ENCODE measurements at regions not wholly inside any gene's neighbourhood (a gene's known extent, or its start where the extent isn't known, plus 50 kb on each side); places are given as distances from the start of the nearest gene placed in this dataset.

DNA sequence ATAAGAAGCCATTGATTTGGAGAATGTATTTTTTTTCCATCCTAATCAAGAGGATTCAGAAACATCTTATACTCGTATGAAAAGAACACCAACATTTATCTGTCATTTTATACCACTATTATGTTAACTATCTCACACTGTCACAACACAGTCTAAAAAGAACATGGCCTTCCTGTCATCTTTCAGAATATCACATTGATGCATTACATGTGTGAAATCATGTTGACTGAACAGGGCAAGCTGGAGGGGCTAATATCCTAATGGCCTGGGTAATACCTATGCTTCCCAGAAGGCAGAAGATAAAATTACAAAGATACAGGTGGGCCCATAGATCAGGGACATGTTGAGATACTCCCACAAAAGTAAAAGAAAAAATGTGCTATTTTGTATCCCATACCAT lies 611.7 kb downstream of the STIM2 start:
- Histone ChIP-seq H3K9ac (ENCODE audit: low read length in 2 of 2) (no peak overlapping the region), H3K9me3 (ENCODE audit: control insufficient read depth in 2 of 2, low read length in 2 of 2) (no peaks in the 10 kb centered on the region), H3K4me1 (ENCODE audit: control insufficient read depth, insufficient read depth, low read length) (no peaks in the 10 kb centered on the region), H3K27ac (ENCODE audit: low read length) (no peak overlapping the region), H3K27me3 (ENCODE audit: control insufficient read depth in 1 of 2, insufficient read depth in 2 of 2, low read length in 2 of 2) (no peaks in the 10 kb centered on the region), H3K36me3 (ENCODE audit: control insufficient read depth in 2 of 2, insufficient read depth in 2 of 2, low read length in 2 of 2) (no peaks in the 10 kb centered on the region), H3K4me3 (ENCODE audit: low read length in 2 of 2) (no peak overlapping the region)

DNA sequence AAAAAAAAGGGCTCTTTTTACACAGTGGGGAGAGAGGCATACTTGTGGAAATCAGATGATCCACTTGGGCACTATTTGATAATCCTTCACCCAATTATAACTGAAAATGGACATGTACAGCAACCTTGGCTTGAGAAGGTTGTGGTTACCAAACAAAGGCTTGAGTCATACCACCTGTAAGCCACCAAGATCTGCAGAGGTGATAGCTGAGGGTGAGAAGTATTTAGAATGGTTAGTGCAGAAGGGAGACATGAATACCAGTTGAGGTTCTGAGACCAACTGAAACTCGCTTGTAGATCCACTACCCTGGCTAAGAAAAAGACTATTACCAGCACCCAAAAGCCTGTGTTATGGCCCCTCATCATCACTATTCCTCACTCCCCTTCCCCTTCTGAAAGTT lies 614.0 kb downstream of the STIM2 start:
- Histone ChIP-seq H3K36me3 (ENCODE audit: control insufficient read depth in 2 of 2, insufficient read depth in 2 of 2, low read length in 2 of 2) (no peaks in the 10 kb centered on the region), H3K9ac (ENCODE audit: low read length in 2 of 2) (no peak overlapping the region), H3K9me3 (ENCODE audit: control insufficient read depth in 2 of 2, low read length in 2 of 2) (no peaks in the 10 kb centered on the region), H3K27ac (ENCODE audit: low read length) (no peak overlapping the region), H3K4me3 (ENCODE audit: low read length in 2 of 2) (no peak overlapping the region), H3K4me1 (ENCODE audit: control insufficient read depth, insufficient read depth, low read length) (no peaks in the 10 kb centered on the region), H3K27me3 (ENCODE audit: control insufficient read depth in 1 of 2, insufficient read depth in 2 of 2, low read length in 2 of 2) (no peaks in the 10 kb centered on the region)

DNA sequence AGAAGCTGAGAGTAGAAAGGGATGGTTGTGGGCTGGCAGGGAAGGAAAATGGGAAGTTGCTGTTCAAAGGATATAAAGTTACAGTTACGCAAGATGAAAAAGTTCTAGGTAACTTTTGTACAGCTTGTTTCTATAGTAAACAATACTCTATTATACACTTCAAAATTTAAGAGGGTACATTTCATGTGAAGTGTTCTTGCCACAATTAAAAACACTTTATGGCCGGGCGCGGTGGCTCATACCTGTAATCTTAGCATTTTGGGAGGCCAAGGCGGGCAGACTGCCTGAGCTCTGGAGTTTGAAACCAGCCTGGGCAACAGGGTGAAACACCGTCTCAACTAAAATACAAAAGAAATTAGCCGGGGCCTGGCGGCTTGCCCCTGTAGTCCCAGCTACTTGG lies 623.6 kb downstream of the STIM2 start:
- H3K27ac ChIP-seq (ENCODE audit: low read length), result no peak overlapping the region
- H3K4me1 ChIP-seq (ENCODE audit: control insufficient read depth, insufficient read depth, low read length), result no peaks in the 10 kb centered on the region
- H3K9ac ChIP-seq (ENCODE audit: low read length in 2 of 2), result no peak overlapping the region
- H3K4me3 ChIP-seq (ENCODE audit: low read length in 2 of 2), result no peak overlapping the region
- no peaks in the 10 kb centered on the region for H3K9me3 ChIP-seq (ENCODE audit: control insufficient read depth in 2 of 2, low read length in 2 of 2)
- H3K27me3 ChIP-seq (ENCODE audit: control insufficient read depth in 1 of 2, insufficient read depth in 2 of 2, low read length in 2 of 2), result no peaks in the 10 kb centered on the region
- no peaks in the 10 kb centered on the region for H3K36me3 ChIP-seq (ENCODE audit: control insufficient read depth in 2 of 2, insufficient read depth in 2 of 2, low read length in 2 of 2)

DNA sequence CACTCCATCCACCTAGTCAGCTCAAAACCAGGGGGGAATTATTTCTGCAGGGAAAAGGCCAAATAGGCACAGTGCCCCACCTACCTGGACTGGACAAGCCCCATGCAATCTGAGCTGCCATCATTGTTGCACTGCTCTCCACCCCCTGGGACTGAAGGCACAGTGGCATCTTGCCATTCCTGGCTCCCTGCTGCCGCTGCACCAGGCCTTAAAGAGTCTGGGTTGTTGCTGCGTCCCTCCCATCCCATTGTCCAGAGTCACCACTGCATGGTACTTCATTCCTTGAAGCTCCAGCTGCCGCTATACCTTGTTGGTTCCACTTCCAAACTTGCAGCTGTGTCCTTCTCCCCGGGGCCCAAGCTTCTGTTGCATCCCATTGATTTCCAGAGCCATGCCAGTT lies 629.7 kb downstream of the STIM2 start:
- H3K9ac ChIP-seq (ENCODE audit: low read length in 2 of 2), result no peak overlapping the region
- no peaks in the 10 kb centered on the region for H3K36me3 ChIP-seq (ENCODE audit: control insufficient read depth in 2 of 2, insufficient read depth in 2 of 2, low read length in 2 of 2)
- H3K27ac ChIP-seq (ENCODE audit: low read length), result no peak overlapping the region
- no peaks in the 10 kb centered on the region for H3K9me3 ChIP-seq (ENCODE audit: control insufficient read depth in 2 of 2, low read length in 2 of 2)
- H3K4me3 ChIP-seq (ENCODE audit: low read length in 2 of 2), result no peak overlapping the region
- H3K4me1 ChIP-seq (ENCODE audit: control insufficient read depth, insufficient read depth, low read length), result no peaks in the 10 kb centered on the region
- H3K27me3 ChIP-seq (ENCODE audit: control insufficient read depth in 1 of 2, insufficient read depth in 2 of 2, low read length in 2 of 2), result no peaks in the 10 kb centered on the region

DNA sequence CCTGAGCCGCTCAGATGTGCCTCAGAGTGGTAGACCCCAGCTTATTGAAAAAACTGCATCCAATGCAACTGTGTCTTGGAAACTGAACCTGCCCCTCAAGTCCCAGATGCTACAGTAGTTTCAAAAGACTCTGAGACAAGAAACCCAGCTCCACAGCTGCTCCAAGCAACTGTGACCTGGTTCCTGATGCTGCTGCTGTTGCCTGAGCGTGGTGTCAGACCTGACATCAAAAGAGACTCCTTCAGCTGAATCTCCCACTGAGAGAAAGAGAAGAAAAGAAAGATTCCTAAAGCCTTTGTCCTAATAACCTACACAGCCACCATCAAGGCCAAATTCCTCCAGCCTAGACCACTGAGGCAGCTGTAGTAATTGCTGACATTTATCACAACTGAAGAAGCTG lies 630.1 kb downstream of the STIM2 start:
- Histone ChIP-seq H3K27ac (ENCODE audit: low read length) (no peak overlapping the region), H3K36me3 (ENCODE audit: control insufficient read depth in 2 of 2, insufficient read depth in 2 of 2, low read length in 2 of 2) (no peaks in the 10 kb centered on the region), H3K4me1 (ENCODE audit: control insufficient read depth, insufficient read depth, low read length) (no peaks in the 10 kb centered on the region), H3K9ac (ENCODE audit: low read length in 2 of 2) (no peak overlapping the region), H3K9me3 (ENCODE audit: control insufficient read depth in 2 of 2, low read length in 2 of 2) (no peaks in the 10 kb centered on the region), H3K4me3 (ENCODE audit: low read length in 2 of 2) (no peak overlapping the region), H3K27me3 (ENCODE audit: control insufficient read depth in 1 of 2, insufficient read depth in 2 of 2, low read length in 2 of 2) (no peaks in the 10 kb centered on the region)

DNA sequence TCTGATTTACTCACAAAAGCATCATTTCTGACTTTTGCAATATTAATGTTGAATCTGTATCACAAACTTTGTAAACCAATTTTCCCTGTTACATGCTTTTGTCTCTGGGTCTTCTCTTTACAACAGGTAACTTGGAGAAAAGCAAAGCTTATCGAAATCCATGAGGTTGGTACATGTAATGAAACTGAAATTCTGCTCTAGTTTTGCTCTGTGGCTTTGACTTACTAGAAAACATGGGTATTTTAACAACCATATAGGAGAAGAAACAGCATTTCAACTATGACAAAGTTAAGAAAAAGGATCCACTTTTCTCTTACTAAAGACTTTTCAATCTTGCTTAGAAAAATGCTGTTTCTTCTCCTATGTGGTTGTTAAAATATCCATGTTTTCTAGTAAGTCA lies 645.8 kb downstream of the STIM2 start:
- Histone ChIP-seq H3K4me3 (ENCODE audit: low read length in 2 of 2) (no peak overlapping the region), H3K9ac (ENCODE audit: low read length in 2 of 2) (no peak overlapping the region), H3K27ac (ENCODE audit: low read length) (no peak overlapping the region), H3K9me3 (ENCODE audit: control insufficient read depth in 2 of 2, low read length in 2 of 2) (no peaks in the 10 kb centered on the region), H3K27me3 (ENCODE audit: control insufficient read depth in 1 of 2, insufficient read depth in 2 of 2, low read length in 2 of 2) (no peaks in the 10 kb centered on the region), H3K4me1 (ENCODE audit: control insufficient read depth, insufficient read depth, low read length) (no peaks in the 10 kb centered on the region), H3K36me3 (ENCODE audit: control insufficient read depth in 2 of 2, insufficient read depth in 2 of 2, low read length in 2 of 2) (no peaks in the 10 kb centered on the region)

DNA sequence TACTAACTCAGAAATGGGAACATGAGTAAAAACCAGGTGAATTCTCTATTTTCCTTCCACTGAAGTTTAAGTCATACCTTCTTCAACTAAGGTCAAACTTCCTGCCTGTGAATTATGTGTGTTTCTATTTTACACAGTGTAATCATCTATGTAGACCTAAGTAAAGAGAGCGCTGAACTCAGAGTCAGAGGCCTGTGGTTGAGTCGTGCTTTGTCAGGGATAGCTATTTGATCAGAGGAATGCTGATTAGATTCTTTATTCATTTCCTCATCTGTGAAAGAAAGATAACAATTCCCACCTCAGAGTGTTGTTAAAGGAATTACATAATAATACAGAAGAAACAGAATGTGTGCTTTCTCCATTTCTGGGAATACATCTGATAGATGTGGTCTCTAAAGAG lies 654.1 kb downstream of the STIM2 start:
- no peaks in the 10 kb centered on the region for H3K4me1 ChIP-seq (ENCODE audit: control insufficient read depth, insufficient read depth, low read length)
- H3K36me3 ChIP-seq (ENCODE audit: control insufficient read depth in 2 of 2, insufficient read depth in 2 of 2, low read length in 2 of 2), result no peaks in the 10 kb centered on the region
- H3K9me3 ChIP-seq (ENCODE audit: control insufficient read depth in 2 of 2, low read length in 2 of 2), result no peaks in the 10 kb centered on the region
- H3K27me3 ChIP-seq (ENCODE audit: control insufficient read depth in 1 of 2, insufficient read depth in 2 of 2, low read length in 2 of 2), result no peaks in the 10 kb centered on the region
- H3K9ac ChIP-seq (ENCODE audit: low read length in 2 of 2), result no peak overlapping the region
- no peak overlapping the region for H3K4me3 ChIP-seq (ENCODE audit: low read length in 2 of 2)
- H3K27ac ChIP-seq (ENCODE audit: low read length), result no peak overlapping the region

DNA sequence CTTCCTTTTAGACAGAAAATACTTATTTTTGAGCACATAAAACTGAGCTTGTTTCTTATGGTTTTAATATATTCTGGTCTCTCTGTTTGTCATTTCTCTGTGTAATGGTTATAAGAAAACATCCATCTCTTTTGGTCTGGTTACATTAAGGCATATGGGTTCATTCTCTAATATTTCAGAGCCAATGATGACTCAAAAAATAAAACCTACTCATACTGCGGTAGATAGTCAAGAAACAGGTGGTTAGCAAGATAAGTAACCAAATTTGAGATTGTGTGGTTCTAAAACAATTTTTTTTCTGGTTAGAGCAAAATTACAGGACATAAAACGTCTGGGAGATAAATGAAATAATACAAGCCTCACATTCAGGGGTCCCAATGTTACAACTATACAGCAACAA lies 654.5 kb downstream of the STIM2 start:
- Histone ChIP-seq H3K36me3 (ENCODE audit: control insufficient read depth in 2 of 2, insufficient read depth in 2 of 2, low read length in 2 of 2) (no peaks in the 10 kb centered on the region), H3K4me3 (ENCODE audit: low read length in 2 of 2) (no peak overlapping the region), H3K27ac (ENCODE audit: low read length) (no peak overlapping the region), H3K27me3 (ENCODE audit: control insufficient read depth in 1 of 2, insufficient read depth in 2 of 2, low read length in 2 of 2) (no peaks in the 10 kb centered on the region), H3K9ac (ENCODE audit: low read length in 2 of 2) (no peak overlapping the region), H3K9me3 (ENCODE audit: control insufficient read depth in 2 of 2, low read length in 2 of 2) (no peaks in the 10 kb centered on the region), H3K4me1 (ENCODE audit: control insufficient read depth, insufficient read depth, low read length) (no peaks in the 10 kb centered on the region)

DNA sequence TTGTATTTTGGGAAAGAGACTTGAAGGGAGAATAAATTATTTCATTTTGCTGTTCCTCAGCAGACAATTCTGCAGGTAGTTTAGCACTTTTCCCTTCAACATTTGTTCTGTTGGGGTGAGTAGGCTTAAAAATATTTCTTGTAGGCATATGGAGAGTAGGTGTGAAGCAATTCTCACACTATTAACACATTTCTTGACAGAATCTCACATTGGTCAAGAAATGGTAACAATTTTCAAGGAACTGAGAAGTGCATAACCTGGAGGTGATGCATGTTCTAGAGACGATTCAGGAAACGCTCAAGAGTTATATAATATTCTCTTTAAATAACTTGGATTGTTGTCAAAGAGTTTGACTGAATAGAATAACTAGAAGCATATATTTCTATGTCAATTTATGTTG lies 658.2 kb downstream of the STIM2 start:
- no peak overlapping the region for H3K4me3 ChIP-seq (ENCODE audit: low read length in 2 of 2)
- no peaks in the 10 kb centered on the region for H3K27me3 ChIP-seq (ENCODE audit: control insufficient read depth in 1 of 2, insufficient read depth in 2 of 2, low read length in 2 of 2)
- H3K4me1 ChIP-seq (ENCODE audit: control insufficient read depth, insufficient read depth, low read length), result no peaks in the 10 kb centered on the region

DNA sequence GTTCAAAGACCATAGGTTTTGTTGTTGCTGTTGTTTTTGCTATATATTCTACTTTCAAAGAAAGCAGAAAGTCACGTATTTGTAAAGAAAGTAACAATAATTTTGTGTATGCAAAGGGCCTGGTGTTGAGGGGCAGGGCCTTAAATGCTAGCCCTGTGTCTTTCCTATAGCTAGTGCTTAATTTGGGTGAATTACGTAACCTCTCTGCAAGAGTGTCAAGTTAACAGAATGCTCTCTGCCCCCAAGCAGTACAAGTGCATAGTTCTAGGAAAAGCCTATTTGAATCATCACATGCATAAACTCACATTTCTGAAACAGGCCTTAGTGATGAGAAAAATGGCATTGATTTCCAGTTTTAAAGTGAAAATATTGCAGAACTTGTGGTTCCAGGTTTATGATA lies 663.6 kb downstream of the STIM2 start:
- Histone ChIP-seq H3K4me3 (ENCODE audit: low read length in 2 of 2) (no peak overlapping the region), H3K9me3 (ENCODE audit: control insufficient read depth in 2 of 2, low read length in 2 of 2) (no peaks in the 10 kb centered on the region), H3K9ac (ENCODE audit: low read length in 2 of 2) (no peak overlapping the region), H3K27me3 (ENCODE audit: control insufficient read depth in 1 of 2, insufficient read depth in 2 of 2, low read length in 2 of 2) (no peaks in the 10 kb centered on the region), H3K4me1 (ENCODE audit: control insufficient read depth, insufficient read depth, low read length) (no peaks in the 10 kb centered on the region), H3K27ac (ENCODE audit: low read length) (no peak overlapping the region), H3K36me3 (ENCODE audit: control insufficient read depth in 2 of 2, insufficient read depth in 2 of 2, low read length in 2 of 2) (no peaks in the 10 kb centered on the region)

More for the DNA sequence above, 658.2 kb downstream of the STIM2 start:
- Histone ChIP-seq H3K36me3 (ENCODE audit: control insufficient read depth in 2 of 2, insufficient read depth in 2 of 2, low read length in 2 of 2) (no peaks in the 10 kb centered on the region), H3K9me3 (ENCODE audit: control insufficient read depth in 2 of 2, low read length in 2 of 2) (no peaks in the 10 kb centered on the region), H3K27ac (ENCODE audit: low read length) (no peak overlapping the region), H3K9ac (ENCODE audit: low read length in 2 of 2) (no peak overlapping the region)

DNA sequence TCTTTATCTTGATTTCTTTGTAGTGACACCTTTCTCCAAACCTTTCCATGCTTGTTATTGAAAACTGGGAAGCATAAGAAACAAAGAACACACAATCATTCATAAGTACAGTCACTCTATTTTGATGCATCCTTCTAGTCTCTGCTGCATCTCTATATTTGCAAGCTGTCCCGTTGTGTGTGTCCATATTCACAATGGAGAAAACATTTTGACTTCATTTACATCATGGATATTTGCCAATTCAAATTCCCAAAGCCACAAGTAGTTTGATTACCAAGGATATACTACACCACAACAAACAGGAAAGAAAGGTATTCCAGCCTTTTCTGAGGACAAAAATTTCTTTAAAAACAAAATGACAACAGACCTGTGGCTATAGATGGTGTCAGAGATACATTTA lies 673.8 kb downstream of the STIM2 start:
- H3K27me3 ChIP-seq (ENCODE audit: control insufficient read depth in 1 of 2, insufficient read depth in 2 of 2, low read length in 2 of 2), result no peaks in the 10 kb centered on the region
- H3K4me1 ChIP-seq (ENCODE audit: control insufficient read depth, insufficient read depth, low read length), result no peaks in the 10 kb centered on the region
- no peak overlapping the region for H3K9ac ChIP-seq (ENCODE audit: low read length in 2 of 2)

More for the DNA sequence above, 673.8 kb downstream of the STIM2 start:
- Histone ChIP-seq H3K36me3 (ENCODE audit: control insufficient read depth in 2 of 2, insufficient read depth in 2 of 2, low read length in 2 of 2) (no peaks in the 10 kb centered on the region), H3K27ac (ENCODE audit: low read length) (no peak overlapping the region), H3K4me3 (ENCODE audit: low read length in 2 of 2) (no peak overlapping the region), H3K9me3 (ENCODE audit: control insufficient read depth in 2 of 2, low read length in 2 of 2) (no peaks in the 10 kb centered on the region)
